ENCODE measurements at regions not wholly inside any gene's neighbourhood (a gene's known extent, or its start where the extent isn't known, plus 50 kb on each side); places are given as distances from the start of the nearest gene placed in this dataset.
"Not testable (repeated sequence)": the region's sequence is repeated elsewhere in the genome, so short reads cannot be mapped to it uniquely, and the experiment has no call there.

DNA sequence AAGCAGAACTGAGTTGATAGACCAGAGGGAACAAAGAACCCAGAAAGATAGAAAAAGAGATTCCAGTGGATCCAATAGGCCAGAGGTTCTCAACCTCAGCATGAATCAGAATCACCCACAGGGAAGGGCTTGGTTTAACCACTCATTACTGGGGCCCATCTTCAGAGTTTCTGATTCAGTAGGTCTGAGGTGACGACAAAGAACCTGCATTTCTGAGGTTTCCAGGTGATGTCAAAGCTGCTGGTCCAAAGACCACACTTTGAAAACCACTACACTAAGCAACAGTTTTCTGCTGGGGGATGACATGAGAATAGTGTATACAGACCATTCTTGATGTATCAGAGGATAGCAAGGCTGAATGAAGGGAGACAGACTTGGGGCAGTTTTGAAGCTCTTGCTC is 81.5 kb upstream of the FOXN2 start:
- Histone ChIP-seq H3K27ac (replicated peaks) (no peak overlapping the region), H3K4me3 (replicated peaks; ENCODE audit: insufficient read depth, low read length) (no peak overlapping the region), H3K27me3 (ENCODE audit: insufficient read depth, poor library complexity, severe bottlenecking) (no peaks in the 10 kb centered on the region)
- no peak for DNase-seq (ENCODE audit: low read depth in 1 of 2, low spot score in 1 of 2)
- TF ChIP-seq GABPA (IDR thresholded peaks at IDR 0.05; ENCODE audit: low read depth): no peak
- TF ChIP-seq POLR2AphosphoS5 (IDR thresholded peaks at IDR 0.05; ENCODE audit: low read depth): no peak
- TF ChIP-seq, protein P1, sequence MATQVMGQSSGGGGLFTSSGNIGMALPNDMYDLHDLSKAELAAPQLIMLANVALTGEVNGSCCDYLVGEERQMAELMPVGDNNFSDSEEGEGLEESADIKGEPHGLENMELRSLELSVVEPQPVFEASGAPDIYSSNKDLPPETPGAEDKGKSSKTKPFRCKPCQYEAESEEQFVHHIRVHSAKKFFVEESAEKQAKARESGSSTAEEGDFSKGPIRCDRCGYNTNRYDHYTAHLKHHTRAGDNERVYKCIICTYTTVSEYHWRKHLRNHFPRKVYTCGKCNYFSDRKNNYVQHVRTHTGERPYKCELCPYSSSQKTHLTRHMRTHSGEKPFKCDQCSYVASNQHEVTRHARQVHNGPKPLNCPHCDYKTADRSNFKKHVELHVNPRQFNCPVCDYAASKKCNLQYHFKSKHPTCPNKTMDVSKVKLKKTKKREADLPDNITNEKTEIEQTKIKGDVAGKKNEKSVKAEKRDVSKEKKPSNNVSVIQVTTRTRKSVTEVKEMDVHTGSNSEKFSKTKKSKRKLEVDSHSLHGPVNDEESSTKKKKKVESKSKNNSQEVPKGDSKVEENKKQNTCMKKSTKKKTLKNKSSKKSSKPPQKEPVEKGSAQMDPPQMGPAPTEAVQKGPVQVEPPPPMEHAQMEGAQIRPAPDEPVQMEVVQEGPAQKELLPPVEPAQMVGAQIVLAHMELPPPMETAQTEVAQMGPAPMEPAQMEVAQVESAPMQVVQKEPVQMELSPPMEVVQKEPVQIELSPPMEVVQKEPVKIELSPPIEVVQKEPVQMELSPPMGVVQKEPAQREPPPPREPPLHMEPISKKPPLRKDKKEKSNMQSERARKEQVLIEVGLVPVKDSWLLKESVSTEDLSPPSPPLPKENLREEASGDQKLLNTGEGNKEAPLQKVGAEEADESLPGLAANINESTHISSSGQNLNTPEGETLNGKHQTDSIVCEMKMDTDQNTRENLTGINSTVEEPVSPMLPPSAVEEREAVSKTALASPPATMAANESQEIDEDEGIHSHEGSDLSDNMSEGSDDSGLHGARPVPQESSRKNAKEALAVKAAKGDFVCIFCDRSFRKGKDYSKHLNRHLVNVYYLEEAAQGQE (IDR thresholded peaks at IDR 0.05; ENCODE audit: insufficient replicate concordance, low read depth): no peak
- TF ChIP-seq SPI1 (IDR thresholded peaks at IDR 0.05; ENCODE audit: borderline replicate concordance, low read depth): no peak
- TF ChIP-seq, protein P2, sequence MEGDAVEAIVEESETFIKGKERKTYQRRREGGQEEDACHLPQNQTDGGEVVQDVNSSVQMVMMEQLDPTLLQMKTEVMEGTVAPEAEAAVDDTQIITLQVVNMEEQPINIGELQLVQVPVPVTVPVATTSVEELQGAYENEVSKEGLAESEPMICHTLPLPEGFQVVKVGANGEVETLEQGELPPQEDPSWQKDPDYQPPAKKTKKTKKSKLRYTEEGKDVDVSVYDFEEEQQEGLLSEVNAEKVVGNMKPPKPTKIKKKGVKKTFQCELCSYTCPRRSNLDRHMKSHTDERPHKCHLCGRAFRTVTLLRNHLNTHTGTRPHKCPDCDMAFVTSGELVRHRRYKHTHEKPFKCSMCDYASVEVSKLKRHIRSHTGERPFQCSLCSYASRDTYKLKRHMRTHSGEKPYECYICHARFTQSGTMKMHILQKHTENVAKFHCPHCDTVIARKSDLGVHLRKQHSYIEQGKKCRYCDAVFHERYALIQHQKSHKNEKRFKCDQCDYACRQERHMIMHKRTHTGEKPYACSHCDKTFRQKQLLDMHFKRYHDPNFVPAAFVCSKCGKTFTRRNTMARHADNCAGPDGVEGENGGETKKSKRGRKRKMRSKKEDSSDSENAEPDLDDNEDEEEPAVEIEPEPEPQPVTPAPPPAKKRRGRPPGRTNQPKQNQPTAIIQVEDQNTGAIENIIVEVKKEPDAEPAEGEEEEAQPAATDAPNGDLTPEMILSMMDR (IDR thresholded peaks at IDR 0.05; ENCODE audit: insufficient read depth, low read length): no peak

DNA sequence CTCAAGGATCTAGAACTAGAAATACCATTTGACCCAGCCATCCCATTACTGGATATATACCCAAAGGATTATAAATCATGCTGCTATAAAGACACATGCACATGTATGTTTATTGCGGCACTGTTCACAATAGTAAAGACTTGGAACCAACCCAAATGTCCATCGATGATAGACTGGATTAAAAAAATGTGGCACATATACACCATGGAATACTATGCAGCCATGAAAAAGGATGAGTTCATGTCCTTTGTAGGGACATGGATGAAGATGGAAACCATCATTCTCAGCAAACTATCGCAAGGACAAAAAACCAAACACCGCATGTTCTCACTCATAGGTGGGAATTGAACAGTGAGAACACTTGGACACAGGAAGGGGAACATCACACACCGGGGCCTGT is 80.7 kb upstream of the FOXN2 start:
- not testable (repeated sequence) for H3K4me3 ChIP-seq (replicated peaks; ENCODE audit: insufficient read depth, low read length); H3K27ac ChIP-seq (replicated peaks); DNase-seq (ENCODE audit: low read depth in 1 of 2, low spot score in 1 of 2); H3K27me3 ChIP-seq (ENCODE audit: insufficient read depth, poor library complexity, severe bottlenecking)

DNA sequence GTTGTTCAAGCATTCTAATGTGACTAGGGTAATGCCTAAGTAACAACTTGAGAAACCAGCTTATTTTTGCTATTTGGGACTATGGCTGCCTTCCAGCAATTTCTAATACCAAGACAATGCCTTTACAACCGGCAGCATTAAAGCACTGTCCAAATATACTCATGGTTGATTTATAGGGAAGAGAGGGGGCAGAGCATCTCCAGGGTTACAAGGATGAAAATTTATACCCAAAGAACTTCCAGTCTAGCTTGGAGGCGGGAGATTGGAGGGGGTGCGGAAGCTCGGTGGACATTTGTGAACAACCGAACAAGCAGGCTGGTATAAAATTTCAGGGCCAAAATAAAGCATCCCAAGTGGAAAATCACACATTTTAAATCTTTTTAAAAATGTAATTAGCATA is 79.4 kb upstream of the FOXN2 start:
- no peak overlapping the region for H3K4me3 ChIP-seq (replicated peaks; ENCODE audit: insufficient read depth, low read length)
- no peak overlapping the region for H3K27ac ChIP-seq (replicated peaks)
- H3K27me3 ChIP-seq (ENCODE audit: insufficient read depth, poor library complexity, severe bottlenecking): no peaks in the 10 kb centered on the region
- DNase-seq (ENCODE audit: low read depth in 1 of 2, low spot score in 1 of 2): no peak
- TF ChIP-seq, protein P1 (IDR thresholded peaks at IDR 0.05; ENCODE audit: insufficient replicate concordance, low read depth): no peak
- no peak for TF ChIP-seq POLR2AphosphoS5 (IDR thresholded peaks at IDR 0.05; ENCODE audit: low read depth)
- TF ChIP-seq, protein P2 (IDR thresholded peaks at IDR 0.05; ENCODE audit: insufficient read depth, low read length): no peak
- TF ChIP-seq GABPA (IDR thresholded peaks at IDR 0.05; ENCODE audit: low read depth): no peak
- no peak for TF ChIP-seq SPI1 (IDR thresholded peaks at IDR 0.05; ENCODE audit: borderline replicate concordance, low read depth)

DNA sequence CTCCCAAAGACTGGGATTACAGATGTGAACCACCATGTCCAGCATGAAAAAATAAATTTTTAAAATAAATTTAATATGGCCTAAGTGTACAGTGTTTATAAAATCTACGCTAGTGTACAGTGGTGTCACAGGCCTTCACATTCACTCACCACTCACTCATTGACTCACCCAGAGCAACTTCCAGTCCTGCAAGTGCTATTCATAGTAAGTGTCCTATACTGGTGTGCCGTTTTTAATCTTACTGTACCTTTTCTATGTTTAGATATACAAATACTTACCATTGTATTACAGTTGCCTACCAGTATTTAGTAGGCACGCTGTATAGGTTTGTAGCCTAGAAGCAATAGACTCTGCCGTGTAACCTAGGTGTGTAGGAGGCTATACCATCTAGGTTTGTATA is 76.1 kb upstream of the FOXN2 start:
- Histone ChIP-seq H3K4me3 (replicated peaks; ENCODE audit: insufficient read depth, low read length) (no peak overlapping the region), H3K27me3 (ENCODE audit: insufficient read depth, poor library complexity, severe bottlenecking) (no peaks in the 10 kb centered on the region), H3K27ac (replicated peaks) (no peak overlapping the region)
- DNase-seq (ENCODE audit: low read depth in 1 of 2, low spot score in 1 of 2): no peak
- TF ChIP-seq SPI1 (IDR thresholded peaks at IDR 0.05; ENCODE audit: borderline replicate concordance, low read depth) (no peak), GABPA (IDR thresholded peaks at IDR 0.05; ENCODE audit: low read depth) (no peak), POLR2AphosphoS5 (IDR thresholded peaks at IDR 0.05; ENCODE audit: low read depth) (no peak)
- TF ChIP-seq, protein P1 (IDR thresholded peaks at IDR 0.05; ENCODE audit: insufficient replicate concordance, low read depth): no peak
- TF ChIP-seq, protein P2 (IDR thresholded peaks at IDR 0.05; ENCODE audit: insufficient read depth, low read length): no peak
